IMR-90 (cell line): ENCODE measurements at regions not wholly inside any gene's neighbourhood (a gene's known extent, or its start where the extent isn't known, plus 50 kb on each side); places are given as distances from the start of the nearest gene placed in this dataset.

Experiments
- ATAC-seq: fragments of 200-7000 bp; cut with Tn5 transposase; 2 replicates; pipeline ENCODE4 v1.9.1; 2020; ENCODE audit warnings: low read depth, mild to moderate bottlenecking, moderate library complexity
- BruUV-seq: library from RNA; stranded (reverse); fragments of 400-500 nt; replicated peaks from 2 replicates; lab custom pipeline; 2021; lab: Mats Ljungman, UMichigan
- CTCF ChIA-PET: fragments of 300-600 bp; formaldehyde crosslinking; extraction: SDS; loops from one replicate; lab custom pipeline; 2021; ENCODE audit warnings: antibody characterized with exemption; lab: Yijun Ruan, JAX
- POLR2A ChIA-PET: fragments of 300-600 bp; sonication (Branson Sonifier 250); formaldehyde crosslinking; loops from one replicate; lab custom pipeline; 2022; ENCODE audit warnings: antibody characterized with exemption; ENCODE audit not compliant: unreplicated experiment; lab: Charles Lee
- DNase-seq: peaks from one replicate; pipeline ENCODE4 v3.0.0; 2013
- H2AFZ ChIP-seq: replicated peaks from 2 replicates; pipeline ENCODE3; 2013; ENCODE audit warnings: low read length, mild to moderate bottlenecking; ENCODE audit not compliant: poor library complexity
- H2AK5ac ChIP-seq: 2 replicates; pipeline ENCODE4 v1.6.1; 2013; ENCODE audit warnings: low read depth, low read length, inconsistent platforms
- H2AK9ac ChIP-seq: replicated peaks from 2 replicates; pipeline ENCODE3; 2013; ENCODE audit warnings: mild to moderate bottlenecking, low read depth, low read length, moderate library complexity; ENCODE audit not compliant: poor library complexity
- H2BK120ac ChIP-seq: 2 replicates; pipeline ENCODE4 v1.6.1; 2013; ENCODE audit warnings: low read depth, low read length, inconsistent platforms
- H2BK15ac ChIP-seq: 3 replicates; pipeline ENCODE4 v1.6.1; 2013; ENCODE audit warnings: low read depth, low read length, inconsistent platforms
- H2BK20ac ChIP-seq: 2 replicates; pipeline ENCODE4 v1.6.1; 2013; ENCODE audit warnings: low read depth, mild to moderate bottlenecking, inconsistent platforms, low read length, moderate library complexity
- H2BK5ac ChIP-seq: 2 replicates; pipeline ENCODE4 v1.6.1; 2013; ENCODE audit warnings: mild to moderate bottlenecking, low read depth, low read length, inconsistent platforms; ENCODE audit not compliant: poor library complexity, severe bottlenecking
- H3K14ac ChIP-seq: replicated peaks from 2 replicates; pipeline ENCODE4 v1.6.1; 2013; ENCODE audit warnings: low read depth, low read length, inconsistent platforms
- H3K18ac ChIP-seq: 2 replicates; pipeline ENCODE4 v1.6.1; 2013; ENCODE audit warnings: low read depth, low read length, control low read depth
- H3K23ac ChIP-seq: 2 replicates; pipeline ENCODE4 v1.6.1; 2013; ENCODE audit warnings: low read depth, low read length, inconsistent platforms
- H3K27ac ChIP-seq: 2 replicates; pipeline ENCODE4 v1.5.1; 2013; ENCODE audit warnings: mild to moderate bottlenecking, control low read depth, low read length; ENCODE audit not compliant: insufficient read depth
- H3K27me3 ChIP-seq: 2 replicates; pipeline ENCODE4 v1.6.1; 2013; ENCODE audit warnings: low read length; ENCODE audit not compliant: control insufficient read depth, insufficient read depth
- H3K36me3 ChIP-seq: 2 replicates; pipeline ENCODE4 v1.6.1; 2013; ENCODE audit warnings: low read length, mixed read lengths; ENCODE audit not compliant: control insufficient read depth, insufficient read depth
- H3K4ac ChIP-seq: 2 replicates; pipeline ENCODE4 v1.6.1; 2013; ENCODE audit warnings: low read depth, low read length, inconsistent platforms
- H3K4me1 ChIP-seq: 2 replicates; pipeline ENCODE4 v1.6.1; 2013; ENCODE audit warnings: low read length, mixed read lengths; ENCODE audit not compliant: control insufficient read depth, insufficient read depth
- H3K4me2 ChIP-seq: 2 replicates; pipeline ENCODE4 v1.6.1; 2013; ENCODE audit warnings: low read depth, mild to moderate bottlenecking, control low read depth, low read length, moderate library complexity
- H3K4me3 ChIP-seq: 2 replicates; pipeline ENCODE4 v1.5.1; 2013; ENCODE audit warnings: low read depth, mild to moderate bottlenecking, control low read depth, low read length, moderate library complexity; ENCODE audit not compliant: insufficient read depth
- H3K56ac ChIP-seq: 2 replicates; pipeline ENCODE4 v1.6.1; 2013; ENCODE audit warnings: low read length, inconsistent platforms; ENCODE audit not compliant: insufficient read depth; ENCODE audit errors: extremely low read depth
- H3K79me1 ChIP-seq, 2 experiments: 2 replicates each; pipeline ENCODE4 v1.6.1; 2013; ENCODE audit warnings: low read length in 2 of 2, inconsistent platforms in 1 of 2, low read depth in 1 of 2
- H3K9ac ChIP-seq: 2 replicates; pipeline ENCODE4 v1.6.1; 2013; ENCODE audit warnings: low read depth, low read length, control low read depth
- H3K9me1 ChIP-seq: 2 replicates; pipeline ENCODE4 v1.6.1; 2013; ENCODE audit warnings: low read length, inconsistent platforms; ENCODE audit not compliant: insufficient read depth
- H3K9me3 ChIP-seq: 2 replicates; pipeline ENCODE4 v1.6.1; 2013; ENCODE audit warnings: low read length; ENCODE audit not compliant: control insufficient read depth, insufficient read depth
- H4K20me1 ChIP-seq: 2 replicates; pipeline ENCODE4 v1.6.1; 2013; ENCODE audit warnings: low read length, inconsistent platforms; ENCODE audit not compliant: insufficient read depth
- H4K5ac ChIP-seq: 2 replicates; pipeline ENCODE4 v1.6.1; 2013; ENCODE audit warnings: mild to moderate bottlenecking, low read depth, low read length, control low read depth
- H4K8ac ChIP-seq, 2 experiments: 2 replicates each; pipeline ENCODE4 v1.6.1; 2013; ENCODE audit warnings: low read depth in 2 of 2, low read length in 2 of 2, control low read depth in 1 of 2, inconsistent platforms in 1 of 2
- H4K91ac ChIP-seq: 2 replicates; pipeline ENCODE4 v1.6.1; 2013; ENCODE audit warnings: low read depth, low read length, inconsistent platforms; ENCODE audit not compliant: insufficient read depth
- BHLHE40 ChIP-seq: fragments of 150-350 bp; IDR thresholded peaks from 2 replicates; pipeline ENCODE4 v1.6.1; 2016; ENCODE audit warnings: mild to moderate bottlenecking, low read depth, low read length
- CEBPB ChIP-seq: IDR thresholded peaks from 2 replicates; pipeline ENCODE4 v1.6.1; 2012; ENCODE audit warnings: low read depth, low read length, improper control_type of control experiment
- FOS ChIP-seq: fragments of 150-350 bp; IDR thresholded peaks from 2 replicates; pipeline ENCODE4 v1.6.1; 2016; ENCODE audit warnings: low read depth, low read length
- MAFK ChIP-seq: IDR thresholded peaks from 2 replicates; pipeline ENCODE4 v1.6.1; 2012; ENCODE audit warnings: low read depth, low read length, improper control_type of control experiment
- MAZ ChIP-seq: IDR thresholded peaks from 2 replicates; pipeline ENCODE4 v1.6.1; 2012; ENCODE audit warnings: low read depth, mild to moderate bottlenecking, low read length, improper control_type of control experiment, moderate library complexity, borderline replicate concordance
- MXI1 ChIP-seq: IDR thresholded peaks from 2 replicates; pipeline ENCODE4 v1.6.1; 2012; ENCODE audit warnings: low read depth, mild to moderate bottlenecking, low read length, moderate library complexity, borderline replicate concordance
- NFE2L2 ChIP-seq: fragments of 150-350 bp; IDR thresholded peaks from 2 replicates; pipeline ENCODE4 v1.6.1; 2016; ENCODE audit warnings: low read depth, mild to moderate bottlenecking, low read length
- POLR2A ChIP-seq: IDR thresholded peaks from 2 replicates; pipeline ENCODE4 v1.6.1; 2012; ENCODE audit warnings: mild to moderate bottlenecking, low read depth, low read length
- RAD21 ChIP-seq: IDR thresholded peaks from 2 replicates; pipeline ENCODE4 v1.6.1; 2012; ENCODE audit warnings: low read length, improper control_type of control experiment
- RFX5 ChIP-seq: IDR thresholded peaks from 2 replicates; pipeline ENCODE4 v1.8.0; 2012; ENCODE audit warnings: low read depth, mild to moderate bottlenecking, low read length, moderate library complexity
- SMC3 ChIP-seq: fragments of 150-350 bp; IDR thresholded peaks from 2 replicates; pipeline ENCODE4 v1.6.1; 2016; ENCODE audit warnings: low read depth, mild to moderate bottlenecking, antibody characterized with exemption, low read length, moderate library complexity
- WGBS, 2 experiments: methylation state at CpG; one replicate each; pipeline versions ENCODE4 v1.1.5 to v1.1.7; 2013; ENCODE audit warnings: missing lambda C conversion rate in 2 of 2; ENCODE audit not compliant: insufficient read length in 1 of 2; ENCODE audit errors: extremely low coverage in 2 of 2; 5-methylcytosine and 5-hydroxymethylcytosine counted together
- dilution Hi-C: fragments of 300-500 bp; cut with HindIII; formaldehyde crosslinking; loops from one replicate; pipeline ENCODE4 v1.14.3; 2018; ENCODE audit warnings: low sequenced_read_pairs; ENCODE audit not compliant: unreplicated experiment
- in situ Hi-C: fragments of 300-500 bp; cut with MboI; formaldehyde crosslinking; loops from 3 replicates; pipeline ENCODE4 v1.14.3; 2019; ENCODE audit warnings: low sequenced_read_pairs, inconsistent platforms, mixed read lengths
- intact Hi-C: fragments of 100-400 bp; cut with micrococcal nuclease; formaldehyde crosslinking; loops from 2 replicates; pipeline ENCODE4 v1.10.0; 2022
- TF ChIP-seq, protein P1 (sequence below): fragments of 150-350 bp; IDR thresholded peaks from 2 replicates; pipeline ENCODE4 v1.6.1; 2017; ENCODE audit warnings: mild to moderate bottlenecking, antibody characterized with exemption, low read length, low read depth
- TF ChIP-seq, protein P2 (sequence below): conservative IDR thresholded peaks from 2 replicates; pipeline ENCODE4 v1.5.1; 2012; ENCODE audit warnings: mild to moderate bottlenecking, low read depth, low read length, improper control_type of control experiment
- TF ChIP-seq, protein P3 (sequence below): fragments of 150-350 bp; IDR thresholded peaks from 2 replicates; pipeline ENCODE4 v1.6.1; 2016; ENCODE audit warnings: low read depth, mild to moderate bottlenecking, low read length, moderate library complexity, borderline replicate concordance

DNA sequence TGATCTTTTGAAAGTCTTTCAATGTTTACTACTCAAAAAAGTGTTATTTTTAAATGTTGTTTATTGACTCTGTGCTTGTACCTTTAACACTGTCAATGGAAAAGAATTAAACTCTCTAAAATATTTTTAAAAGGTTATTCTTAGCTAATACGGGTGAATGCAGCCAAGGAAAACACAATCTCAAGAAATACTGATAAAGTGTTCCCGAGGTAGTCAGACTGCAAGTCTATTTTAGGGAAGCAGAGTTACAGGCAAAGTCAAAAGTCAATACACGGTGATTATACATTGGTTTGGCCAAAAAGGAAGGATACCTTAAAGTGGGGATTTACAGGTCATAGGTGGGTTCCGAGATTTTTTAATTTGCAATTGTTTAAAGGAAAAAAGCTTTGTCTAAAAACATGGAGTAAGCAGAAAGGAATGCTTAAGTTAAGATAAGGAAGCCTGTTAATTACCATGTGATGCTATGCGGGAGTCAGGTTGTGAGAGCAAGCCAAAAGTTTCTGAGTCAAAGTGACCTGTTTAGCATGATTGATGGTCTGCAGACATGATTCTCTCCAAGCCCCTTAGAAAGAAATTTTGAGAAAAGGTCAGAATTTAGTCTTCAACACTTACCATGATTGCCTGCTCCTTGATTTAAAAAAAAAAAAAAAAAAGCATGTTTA is 288.4 kb downstream of the KLHL4 start:
- BruUV-seq, result no TSS peak
- Histone ChIP-seq H3K56ac (no peak overlapping the region), H3K4ac (no peak overlapping the region), H3K23ac (no peak overlapping the region), H4K5ac (no peak overlapping the region), H3K27me3 (no peaks in the 10 kb centered on the region), H4K8ac (no peak overlapping the region), H4K91ac (no peak overlapping the region), H2BK20ac (no peak overlapping the region), H3K9ac (no peak overlapping the region), H3K4me3 (no peak overlapping the region), H2AK9ac (no peak overlapping the region), H3K4me2 (no peak overlapping the region), H3K79me1 (no peaks in the 10 kb centered on the region), H2BK5ac (no peak overlapping the region), H3K9me3 (no peaks in the 10 kb centered on the region), H2AK5ac (no peak overlapping the region), H3K14ac (no peak overlapping the region), H3K27ac (no peak overlapping the region), H4K20me1 (no peaks in the 10 kb centered on the region), H3K36me3 (no peaks in the 10 kb centered on the region), H2BK120ac (no peak overlapping the region), H3K9me1 (no peaks in the 10 kb centered on the region), H3K18ac (no peak overlapping the region), H3K4me1 (no peaks in the 10 kb centered on the region), H2AFZ (no peak overlapping the region), H2BK15ac (no peak overlapping the region)
- dilution Hi-C loops, result no loop called here
- ChIA-PET CTCF (no interaction called here), POLR2A (no interaction called here)
- in situ Hi-C loops, result no loop called here
- 10% methylated on average over 2 of the region's 5 CpGs; no CpG with 5 or more reads in 1 of the 2 experiments for WGBS, 2 experiments
- DNase-seq (no peak), ATAC-seq (no peak)
- no peak for TF ChIP-seq CEBPB
- TF ChIP-seq, protein P1, sequence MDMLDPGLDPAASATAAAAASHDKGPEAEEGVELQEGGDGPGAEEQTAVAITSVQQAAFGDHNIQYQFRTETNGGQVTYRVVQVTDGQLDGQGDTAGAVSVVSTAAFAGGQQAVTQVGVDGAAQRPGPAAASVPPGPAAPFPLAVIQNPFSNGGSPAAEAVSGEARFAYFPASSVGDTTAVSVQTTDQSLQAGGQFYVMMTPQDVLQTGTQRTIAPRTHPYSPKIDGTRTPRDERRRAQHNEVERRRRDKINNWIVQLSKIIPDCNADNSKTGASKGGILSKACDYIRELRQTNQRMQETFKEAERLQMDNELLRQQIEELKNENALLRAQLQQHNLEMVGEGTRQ, result no peak
- no peak for TF ChIP-seq SMC3
- TF ChIP-seq FOS, result no peak
- TF ChIP-seq, protein P2, sequence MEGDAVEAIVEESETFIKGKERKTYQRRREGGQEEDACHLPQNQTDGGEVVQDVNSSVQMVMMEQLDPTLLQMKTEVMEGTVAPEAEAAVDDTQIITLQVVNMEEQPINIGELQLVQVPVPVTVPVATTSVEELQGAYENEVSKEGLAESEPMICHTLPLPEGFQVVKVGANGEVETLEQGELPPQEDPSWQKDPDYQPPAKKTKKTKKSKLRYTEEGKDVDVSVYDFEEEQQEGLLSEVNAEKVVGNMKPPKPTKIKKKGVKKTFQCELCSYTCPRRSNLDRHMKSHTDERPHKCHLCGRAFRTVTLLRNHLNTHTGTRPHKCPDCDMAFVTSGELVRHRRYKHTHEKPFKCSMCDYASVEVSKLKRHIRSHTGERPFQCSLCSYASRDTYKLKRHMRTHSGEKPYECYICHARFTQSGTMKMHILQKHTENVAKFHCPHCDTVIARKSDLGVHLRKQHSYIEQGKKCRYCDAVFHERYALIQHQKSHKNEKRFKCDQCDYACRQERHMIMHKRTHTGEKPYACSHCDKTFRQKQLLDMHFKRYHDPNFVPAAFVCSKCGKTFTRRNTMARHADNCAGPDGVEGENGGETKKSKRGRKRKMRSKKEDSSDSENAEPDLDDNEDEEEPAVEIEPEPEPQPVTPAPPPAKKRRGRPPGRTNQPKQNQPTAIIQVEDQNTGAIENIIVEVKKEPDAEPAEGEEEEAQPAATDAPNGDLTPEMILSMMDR, result no peak
- no peak for TF ChIP-seq MAZ
- TF ChIP-seq NFE2L2, result no peak
- TF ChIP-seq, protein P3, sequence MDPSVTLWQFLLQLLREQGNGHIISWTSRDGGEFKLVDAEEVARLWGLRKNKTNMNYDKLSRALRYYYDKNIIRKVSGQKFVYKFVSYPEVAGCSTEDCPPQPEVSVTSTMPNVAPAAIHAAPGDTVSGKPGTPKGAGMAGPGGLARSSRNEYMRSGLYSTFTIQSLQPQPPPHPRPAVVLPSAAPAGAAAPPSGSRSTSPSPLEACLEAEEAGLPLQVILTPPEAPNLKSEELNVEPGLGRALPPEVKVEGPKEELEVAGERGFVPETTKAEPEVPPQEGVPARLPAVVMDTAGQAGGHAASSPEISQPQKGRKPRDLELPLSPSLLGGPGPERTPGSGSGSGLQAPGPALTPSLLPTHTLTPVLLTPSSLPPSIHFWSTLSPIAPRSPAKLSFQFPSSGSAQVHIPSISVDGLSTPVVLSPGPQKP, result no peak
- no peak for TF ChIP-seq BHLHE40
- no peak for TF ChIP-seq MXI1
- no peak for TF ChIP-seq POLR2A
- no peak for TF ChIP-seq MAFK
- TF ChIP-seq RFX5, result no peak
- no peak for TF ChIP-seq RAD21
- intact Hi-C loops, result no loop called here
